Right ventricle myocardium inferior (tissue), 1 donor: ENCODE measurements at regions not wholly inside any gene's neighbourhood (a gene's known extent, or its start where the extent isn't known, plus 50 kb on each side); places are given as distances from the start of the nearest gene placed in this dataset.

Experiments
- ATAC-seq: fragments of 200-7000 bp; cut with Tn5 transposase; one replicate; pipeline ENCODE4 v1.9.1; 2020; ENCODE audit warnings: mild to moderate bottlenecking, moderate library complexity
- DNase-seq: peaks from one replicate; pipeline ENCODE4 v3.0.0; 2021; ENCODE audit errors: missing footprints
- intact Hi-C: fragments of 100-400 bp; cut with DNase I; formaldehyde crosslinking; loops from one replicate; pipeline ENCODE4 v1.11.0; 2022
- donor health status: DM: no; HTN: yes; CAD: no; lungs with severe emphysema.

DNA sequence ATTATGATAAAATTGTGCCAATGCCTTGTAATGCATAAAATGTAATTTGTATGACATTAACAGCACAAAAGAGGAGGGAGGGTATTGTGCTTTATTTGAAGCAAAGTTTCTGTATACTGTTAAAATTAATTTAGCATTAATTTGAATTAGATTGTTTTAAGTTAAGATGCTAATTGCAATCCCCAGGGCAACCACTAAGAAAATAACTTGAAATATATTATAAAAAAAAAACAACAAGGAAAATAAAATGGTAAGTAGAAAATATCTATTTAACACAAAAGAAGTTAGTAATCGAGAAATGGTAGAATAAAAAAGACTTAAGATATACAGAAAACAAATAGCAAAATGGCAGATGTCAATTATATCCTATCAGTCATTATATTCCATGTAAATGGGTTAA lies 131.4 kb upstream of the KAZN start:
- DNase-seq (no peak), ATAC-seq (no peak)
- intact Hi-C loops: no loop called here

DNA sequence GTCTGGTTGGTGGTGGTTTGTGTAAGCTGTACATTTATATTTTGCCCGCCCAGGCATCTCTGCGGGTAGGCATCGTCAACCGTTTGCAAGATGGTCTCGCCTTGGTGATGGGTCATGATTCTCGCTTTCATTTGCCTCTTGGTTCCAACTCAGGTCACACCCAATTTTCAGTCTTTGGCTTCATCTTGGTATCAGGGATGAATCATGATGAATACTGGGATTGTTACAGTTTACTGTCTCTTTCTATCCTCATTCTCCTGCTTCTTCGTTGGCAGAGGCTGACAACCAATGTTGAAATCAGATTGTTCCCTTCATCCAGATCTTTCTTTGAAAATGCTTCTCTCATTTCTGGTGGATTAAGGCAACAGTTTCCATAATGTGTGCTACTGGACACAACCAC lies 129.7 kb upstream of the KAZN start:
- intact Hi-C loops: no loop called here
- no peak for ATAC-seq
- no peak for DNase-seq

GRCh38 chr1:14470802-14471201 lies 127.7 kb upstream of the KAZN start:
- ATAC-seq (no peak), DNase-seq (no peak)
- intact Hi-C loops: no loop called here

DNA sequence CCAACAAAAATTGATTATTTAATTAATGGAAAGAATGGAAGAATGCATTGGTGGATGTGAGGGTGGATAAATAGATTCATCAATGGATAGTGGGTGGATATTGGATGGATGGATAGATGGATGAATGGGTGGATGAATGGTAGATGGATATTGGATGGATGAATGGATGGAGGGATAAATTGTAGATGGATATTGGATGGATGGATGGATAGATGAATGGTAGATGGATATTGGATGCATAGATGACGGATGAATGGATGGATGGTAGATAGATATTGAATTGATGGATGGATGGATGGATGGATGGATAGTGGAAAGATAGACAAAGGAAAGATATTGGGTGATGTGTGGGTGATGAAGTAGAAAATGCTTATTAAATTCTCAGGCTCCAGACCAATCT lies 123.6 kb upstream of the KAZN start:
- ATAC-seq (no peak), DNase-seq (no peak)
- intact Hi-C loops: no loop called here

DNA sequence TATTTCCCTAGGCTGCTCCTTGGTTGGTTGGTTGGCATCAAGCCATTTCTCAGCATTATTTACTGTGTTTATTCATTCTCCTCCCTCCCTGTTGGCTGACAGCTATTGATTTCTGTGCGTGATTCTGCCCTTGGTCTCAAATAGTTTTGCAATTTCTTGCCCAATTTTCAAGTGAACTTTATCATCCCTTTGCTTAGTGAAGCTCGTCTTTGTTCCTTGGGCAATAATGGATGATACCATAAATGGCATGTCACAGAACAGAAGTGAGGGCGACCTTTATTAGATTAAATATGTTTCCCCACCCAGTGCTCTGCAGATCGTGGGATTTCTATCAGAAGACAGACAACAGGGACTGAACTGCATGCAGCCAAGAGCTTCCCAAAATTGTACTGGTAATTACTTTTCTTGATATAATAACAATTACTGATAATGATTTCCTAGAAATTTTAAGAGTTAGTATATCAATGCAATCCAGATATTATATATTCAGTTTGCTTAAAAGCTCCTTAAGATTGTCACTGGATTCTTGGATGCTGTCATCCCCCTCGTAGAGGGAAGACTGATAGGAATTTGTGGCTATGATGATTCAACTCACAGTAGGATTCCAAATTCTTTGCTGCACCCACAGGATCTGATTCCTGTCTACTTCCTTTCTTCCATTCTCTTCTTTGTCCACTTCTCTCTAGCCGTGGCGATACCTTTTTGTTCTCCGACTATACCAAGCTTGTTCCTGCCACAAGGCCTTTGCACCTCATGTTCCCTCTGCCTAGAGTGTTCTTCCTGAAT lies 122.1 kb upstream of the KAZN start:
- intact Hi-C loops: no loop called here
- no peak for DNase-seq
- no peak for ATAC-seq

GRCh38 chr1:14478120-14478519 lies 120.4 kb upstream of the KAZN start:
- DNase-seq: no peak
- intact Hi-C loops: no loop called here
- ATAC-seq: no peak

- intact Hi-C loops: no loop called here
- DNase-seq (no peak), ATAC-seq (no peak)
Observed at GRCh38 chr1:14479865-14480264, 118.6 kb upstream of the KAZN start.

- intact Hi-C loops: no loop called here
- DNase-seq (no peak), ATAC-seq (no peak)
Observed at GRCh38 chr1:14482784-14483450, 115.6 kb upstream of the KAZN start.

- DNase-seq: no peak
- intact Hi-C loops: no loop called here
- ATAC-seq: no peak
Observed at GRCh38 chr1:14485285-14485684, 113.2 kb upstream of the KAZN start.

GRCh38 chr1:14486401-14487201 lies 111.9 kb upstream of the KAZN start:
- DNase-seq (no peak), ATAC-seq (peak; percentile 84)
- intact Hi-C loops: no loop called here

- ATAC-seq: no peak
- intact Hi-C loops: no loop called here
- DNase-seq: no peak
Observed at GRCh38 chr1:14487671-14488070, 110.8 kb upstream of the KAZN start.

DNA sequence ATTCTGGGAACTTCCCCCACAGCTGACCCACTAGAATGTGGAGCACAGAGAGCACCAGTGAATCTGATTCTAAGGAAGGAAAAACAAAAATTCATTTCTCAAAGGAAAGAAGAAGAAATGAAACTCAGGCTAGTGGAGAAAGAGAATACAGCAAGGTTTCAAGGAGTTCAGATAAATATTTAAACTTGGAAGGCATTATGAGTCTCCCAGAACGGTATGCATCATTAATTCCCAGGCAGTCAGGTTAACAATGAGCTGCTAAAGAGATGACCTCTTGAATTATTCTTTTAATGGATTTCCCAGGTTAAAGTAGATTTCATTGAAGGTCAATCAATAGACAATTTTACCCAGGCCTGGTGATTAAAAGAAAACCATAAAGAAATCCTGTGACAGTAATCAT lies 103.6 kb upstream of the KAZN start:
- intact Hi-C loops: no loop called here
- ATAC-seq (no peak), DNase-seq (no peak)

DNA sequence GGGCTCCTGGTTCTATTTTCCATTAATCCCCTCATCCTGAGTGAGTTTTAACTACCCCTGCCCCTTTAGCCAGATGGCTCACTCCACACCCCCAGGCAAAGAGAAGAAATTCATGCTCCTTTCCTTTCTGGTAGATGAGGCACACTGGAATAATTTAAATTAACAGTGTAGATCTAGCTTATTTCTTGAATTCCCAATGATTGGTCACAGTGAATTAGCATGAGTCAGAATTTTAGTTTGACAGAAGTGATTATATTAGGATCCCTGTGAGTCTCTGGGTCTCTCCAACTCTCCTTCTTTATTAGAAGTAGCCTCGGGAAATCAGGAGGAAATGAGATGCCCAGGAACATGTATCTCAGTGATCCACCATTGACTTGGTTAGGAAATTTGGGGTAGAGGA lies 103.1 kb upstream of the KAZN start:
- ATAC-seq (no peak), DNase-seq (no peak)
- intact Hi-C loops: no loop called here

DNA sequence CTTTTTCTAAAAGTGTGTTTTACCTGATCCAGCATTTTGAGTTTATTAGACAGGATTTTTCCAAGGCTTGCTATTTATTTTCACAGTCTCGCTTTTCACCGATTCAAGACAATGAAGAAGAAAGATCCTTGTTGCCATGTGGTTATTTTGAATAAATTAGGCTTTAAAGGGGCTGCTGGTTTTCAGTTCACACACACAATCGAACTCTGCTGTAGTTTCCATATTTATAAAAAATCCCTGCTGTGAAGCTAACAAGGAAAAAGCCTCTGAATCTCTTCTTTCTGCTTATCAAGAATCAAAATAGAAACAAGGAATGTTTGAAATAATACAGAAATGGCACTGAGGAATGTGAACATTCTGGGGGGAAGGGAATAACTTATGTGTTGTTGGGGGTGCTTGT lies 102.5 kb upstream of the KAZN start:
- no peak for DNase-seq
- intact Hi-C loops: no loop called here
- no peak for ATAC-seq

DNA sequence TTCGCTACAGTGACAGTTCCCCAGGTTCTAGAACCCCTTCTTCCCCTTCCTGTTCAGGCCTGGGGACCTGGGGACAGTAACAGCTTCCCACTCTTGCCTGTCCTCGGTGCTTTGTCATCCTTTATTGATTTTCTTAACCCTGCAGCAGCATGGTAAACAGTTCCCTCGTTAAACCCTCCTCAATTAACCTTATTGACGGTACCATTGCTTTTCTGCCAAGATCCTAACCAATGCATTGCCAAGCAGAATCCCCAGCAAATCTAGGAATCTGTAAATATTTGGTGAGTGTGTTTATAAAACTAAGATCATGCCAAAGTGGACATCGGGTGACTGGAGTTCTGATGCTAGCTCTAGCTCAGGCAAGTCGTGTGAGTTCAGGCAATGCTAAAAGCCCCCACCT lies 99.6 kb upstream of the KAZN start:
- intact Hi-C loops: no loop called here
- ATAC-seq (no peak), DNase-seq (no peak)

- ATAC-seq (no peak), DNase-seq (no peak)
- intact Hi-C loops: no loop called here
Observed at GRCh38 chr1:14499312-14500040, 99.0 kb upstream of the KAZN start.

GRCh38 chr1:14500041-14500440 lies 98.4 kb upstream of the KAZN start:
- intact Hi-C loops: no loop called here
- no peak for ATAC-seq
- no peak for DNase-seq

- DNase-seq (no peak), ATAC-seq (no peak)
- intact Hi-C loops: no loop called here
Observed at GRCh38 chr1:14500912-14501311, 97.6 kb upstream of the KAZN start.

GRCh38 chr1:14504517-14504916 lies 94.0 kb upstream of the KAZN start:
- intact Hi-C loops: no loop called here
- ATAC-seq: no peak
- DNase-seq: no peak
